SK-N-SH treated with all-trans-retinoic acid at 6 μM for 48 hours (cell line): ENCODE measurements at regions not wholly inside any gene's neighbourhood (a gene's known extent, or its start where the extent isn't known, plus 50 kb on each side); places are given as distances from the start of the nearest gene placed in this dataset.

Source experiments
- ARNTL ChIP-seq: fragments of 450-650 bp; formaldehyde crosslinking; IDR thresholded peaks from 2 replicates; pipeline ENCODE4 v1.5.0; 2020; ENCODE audit warnings: low read depth, mild to moderate bottlenecking, moderate library complexity, borderline replicate concordance
- OSR1 ChIP-seq: fragments of 250-450 bp; sonication (Bioruptor Pico); IDR thresholded peaks from 2 replicates; pipeline ENCODE4 v1.8.0; 2022; ENCODE audit warnings: moderate library complexity, mild to moderate bottlenecking, inconsistent platforms
- RARB ChIP-seq: fragments of 250-450 bp; sonication (Bioruptor Pico); IDR thresholded peaks from 2 replicates; pipeline ENCODE4 v1.8.0; 2021; ENCODE audit warnings: mild to moderate bottlenecking, moderate library complexity
- SNAI2 ChIP-seq: fragments of 250-450 bp; sonication (Bioruptor Pico); IDR thresholded peaks from 2 replicates; pipeline ENCODE4 v1.5.0; 2020; ENCODE audit warnings: mild to moderate bottlenecking, moderate library complexity

GRCh38 chr6:37565267-37566110, 65.8 kb upstream of the CCDC167 start:
- TF ChIP-seq ARNTL, result no peak
- TF ChIP-seq OSR1 (CRISPR knock-in tag), result no peak
- no peak for TF ChIP-seq RARB (CRISPR knock-in tag)
- TF ChIP-seq SNAI2 (CRISPR knock-in tag), result no peak
